Psoas muscle (tissue), 7 donors: ENCODE measurements at regions not wholly inside any gene's neighbourhood (a gene's known extent, or its start where the extent isn't known, plus 50 kb on each side); places are given as distances from the start of the nearest gene placed in this dataset.

Experiments
- ATAC-seq, 4 donors: fragments of 200-7000 bp; cut with Tn5 transposase; one replicate each; pipeline ENCODE4 v1.9.1; 2020; ENCODE audit warnings: moderate library complexity in 3 of 4, mild to moderate bottlenecking in 2 of 4
- DNase-seq, 2 donors: peaks; one replicate each; pipeline ENCODE4 v3.0.0-alpha.2; 2020
- H3K27ac ChIP-seq: fragments of 200-600 bp; one replicate; pipeline ENCODE4 v1.8.0; 2022
- H3K27me3 ChIP-seq, 3 donors: fragments of 200-600 bp in 1 of 3; one replicate each; pipeline versions ENCODE4 v1.6.1 to v1.8.0; 2013 to 2022; ENCODE audit warnings: low read length in 2 of 3, mild to moderate bottlenecking in 2 of 3, moderate library complexity in 1 of 3; ENCODE audit not compliant: insufficient read depth in 3 of 3
- H3K36me3 ChIP-seq, 2 donors: fragments of 200-600 bp in 1 of 2; one replicate each; pipeline versions ENCODE4 v1.6.1 to v1.8.0; 2013 to 2022; ENCODE audit warnings: low read depth in 1 of 2, mild to moderate bottlenecking in 1 of 2, moderate library complexity in 1 of 2; ENCODE audit not compliant: insufficient read depth in 1 of 2
- H3K4me1 ChIP-seq: fragments of 200-600 bp; one replicate; pipeline ENCODE4 v1.8.0; 2022
- H3K4me3 ChIP-seq: fragments of 200-600 bp; one replicate; pipeline ENCODE4 v1.8.0; 2022; ENCODE audit warnings: mild to moderate bottlenecking
- H3K9me3 ChIP-seq: fragments of 200-600 bp; one replicate; pipeline ENCODE4 v1.8.0; 2022
- CTCF ChIP-seq: fragments of 200-600 bp; IDR thresholded peaks from one replicate; pipeline ENCODE4 v1.8.0; 2022; ENCODE audit warnings: antibody characterized with exemption
- WGBS, 3 donors: extraction: QIAGEN DNeasy Blood & Tissue Kit; methylation state at CpG; one replicate each; pipeline versions ENCODE4 v1.1.6 to v1.1.7; 2013; 5-methylcytosine and 5-hydroxymethylcytosine counted together
- intact Hi-C, 2 donors: fragments of 100-400 bp; cut with DNase I; formaldehyde crosslinking; loops; one replicate each; pipeline versions ENCODE4 v1.11.0 to v1.14.2; 2022
- donor health status: healthy with polysubstance abuse.
- donor health status: DM: no; HTN: no; CAD: no; lungs with moderate emphysema.
- donor health status: Bipolar disorder and iron deficiency.
- donor health status: healthy.
- donor health status: DM: yes; HTN: yes; CAD: no.
- donor health status: DM: no; HTN: no; CAD: no.
- donor health status: DM: yes; HTN: yes; CAD: no.

- 67 to 100% (median 91%) methylated on average over 1 of the region's 1 CpG for WGBS, 3 donors
- intact Hi-C loops: no loop called here
Measured at GRCh38 chrX:63404332-63404731, 53.2 kb upstream of the SPIN4 start.

GRCh38 chrX:63402106-63402505, 51.0 kb upstream of the SPIN4 start:
- intact Hi-C loops: no loop called here
- no peak for DNase-seq

More at GRCh38 chrX:63404332-63404731, 53.2 kb upstream of the SPIN4 start:
- no peak for DNase-seq
- Histone ChIP-seq H3K27me3 (no peaks in the 10 kb centered on the region), H3K36me3 (no peaks in the 10 kb centered on the region), H3K27ac (no peak overlapping the region), H3K4me1 (no peaks in the 10 kb centered on the region), H3K4me3 (no peak overlapping the region), H3K9me3 (no peaks in the 10 kb centered on the region)
- TF ChIP-seq CTCF: no peak
- no peak for ATAC-seq

More at GRCh38 chrX:63402106-63402505, 51.0 kb upstream of the SPIN4 start:
- Histone ChIP-seq H3K9me3 (no peaks in the 10 kb centered on the region), H3K27me3 (no peaks in the 10 kb centered on the region), H3K4me3 (no peak overlapping the region), H3K36me3 (no peaks in the 10 kb centered on the region), H3K27ac (no peak overlapping the region), H3K4me1 (no peaks in the 10 kb centered on the region)
- ATAC-seq: no peak
- 48 to 63% (median 49%) methylated on average over 2 of the region's 2 CpGs for WGBS, 3 donors
- no peak for TF ChIP-seq CTCF
